ENCODE measurements at regions not wholly inside any gene's neighbourhood (a gene's known extent, or its start where the extent isn't known, plus 50 kb on each side); places are given as distances from the start of the nearest gene placed in this dataset.

GRCh38 chr4:8698341-8699062 lies 105.9 kb downstream of the CPZ start:
- Histone ChIP-seq H3K27me3 (ENCODE audit: control insufficient read depth, insufficient read depth, low read length) (no peaks in the 10 kb centered on the region), H3K36me3 (ENCODE audit: control insufficient read depth, insufficient read depth, low read length) (no peaks in the 10 kb centered on the region), H3K4me3 (ENCODE audit: low read depth, low read length) (no peak overlapping the region)
- FAIRE-seq (no peak), DNase-seq (ENCODE audit: low read depth) (no peak)
- TF ChIP-seq, protein P1, sequence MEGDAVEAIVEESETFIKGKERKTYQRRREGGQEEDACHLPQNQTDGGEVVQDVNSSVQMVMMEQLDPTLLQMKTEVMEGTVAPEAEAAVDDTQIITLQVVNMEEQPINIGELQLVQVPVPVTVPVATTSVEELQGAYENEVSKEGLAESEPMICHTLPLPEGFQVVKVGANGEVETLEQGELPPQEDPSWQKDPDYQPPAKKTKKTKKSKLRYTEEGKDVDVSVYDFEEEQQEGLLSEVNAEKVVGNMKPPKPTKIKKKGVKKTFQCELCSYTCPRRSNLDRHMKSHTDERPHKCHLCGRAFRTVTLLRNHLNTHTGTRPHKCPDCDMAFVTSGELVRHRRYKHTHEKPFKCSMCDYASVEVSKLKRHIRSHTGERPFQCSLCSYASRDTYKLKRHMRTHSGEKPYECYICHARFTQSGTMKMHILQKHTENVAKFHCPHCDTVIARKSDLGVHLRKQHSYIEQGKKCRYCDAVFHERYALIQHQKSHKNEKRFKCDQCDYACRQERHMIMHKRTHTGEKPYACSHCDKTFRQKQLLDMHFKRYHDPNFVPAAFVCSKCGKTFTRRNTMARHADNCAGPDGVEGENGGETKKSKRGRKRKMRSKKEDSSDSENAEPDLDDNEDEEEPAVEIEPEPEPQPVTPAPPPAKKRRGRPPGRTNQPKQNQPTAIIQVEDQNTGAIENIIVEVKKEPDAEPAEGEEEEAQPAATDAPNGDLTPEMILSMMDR (IDR thresholded peaks at IDR 0.05; ENCODE audit: insufficient read depth, low read length, severe bottlenecking), result no peak

DNA sequence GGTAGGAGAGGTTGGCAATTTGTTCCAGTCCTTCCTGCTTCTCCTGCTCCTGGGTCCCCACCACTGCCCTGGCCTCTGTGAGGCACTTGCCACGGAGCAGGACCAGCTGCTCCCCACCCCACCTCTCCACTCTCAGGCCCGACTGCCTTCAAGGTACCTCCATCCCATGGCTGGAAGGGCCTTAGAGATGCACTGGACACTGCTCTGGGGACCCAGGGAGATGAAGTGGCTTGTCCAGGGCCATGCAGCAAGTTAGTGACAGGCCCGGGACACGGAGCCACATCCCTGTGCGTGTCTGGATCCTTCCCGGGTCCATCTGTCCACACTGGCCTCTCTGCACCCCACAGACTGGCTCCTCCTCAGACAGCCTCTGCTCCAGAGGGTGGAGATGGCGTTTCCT lies 105.3 kb downstream of the CPZ start:
- H3K36me3 ChIP-seq (ENCODE audit: control insufficient read depth, insufficient read depth, low read length), result no peaks in the 10 kb centered on the region
- DNase-seq (ENCODE audit: low read depth) (no peak), FAIRE-seq (no peak)
- no peaks in the 10 kb centered on the region for H3K27me3 ChIP-seq (ENCODE audit: control insufficient read depth, insufficient read depth, low read length)
- TF ChIP-seq, protein P1 (IDR thresholded peaks at IDR 0.05; ENCODE audit: insufficient read depth, low read length, severe bottlenecking), result no peak
- no peak overlapping the region for H3K4me3 ChIP-seq (ENCODE audit: low read depth, low read length)

GRCh38 chr4:8696369-8697127 lies 104.0 kb downstream of the CPZ start:
- Histone ChIP-seq H3K4me3 (ENCODE audit: low read depth, low read length) (no peak overlapping the region), H3K36me3 (ENCODE audit: control insufficient read depth, insufficient read depth, low read length) (no peaks in the 10 kb centered on the region), H3K27me3 (ENCODE audit: control insufficient read depth, insufficient read depth, low read length) (no peaks in the 10 kb centered on the region)
- TF ChIP-seq, protein P1 (IDR thresholded peaks at IDR 0.05; ENCODE audit: insufficient read depth, low read length, severe bottlenecking), result no peak
- DNase-seq (ENCODE audit: low read depth), result no peak
- no peak for FAIRE-seq

DNA sequence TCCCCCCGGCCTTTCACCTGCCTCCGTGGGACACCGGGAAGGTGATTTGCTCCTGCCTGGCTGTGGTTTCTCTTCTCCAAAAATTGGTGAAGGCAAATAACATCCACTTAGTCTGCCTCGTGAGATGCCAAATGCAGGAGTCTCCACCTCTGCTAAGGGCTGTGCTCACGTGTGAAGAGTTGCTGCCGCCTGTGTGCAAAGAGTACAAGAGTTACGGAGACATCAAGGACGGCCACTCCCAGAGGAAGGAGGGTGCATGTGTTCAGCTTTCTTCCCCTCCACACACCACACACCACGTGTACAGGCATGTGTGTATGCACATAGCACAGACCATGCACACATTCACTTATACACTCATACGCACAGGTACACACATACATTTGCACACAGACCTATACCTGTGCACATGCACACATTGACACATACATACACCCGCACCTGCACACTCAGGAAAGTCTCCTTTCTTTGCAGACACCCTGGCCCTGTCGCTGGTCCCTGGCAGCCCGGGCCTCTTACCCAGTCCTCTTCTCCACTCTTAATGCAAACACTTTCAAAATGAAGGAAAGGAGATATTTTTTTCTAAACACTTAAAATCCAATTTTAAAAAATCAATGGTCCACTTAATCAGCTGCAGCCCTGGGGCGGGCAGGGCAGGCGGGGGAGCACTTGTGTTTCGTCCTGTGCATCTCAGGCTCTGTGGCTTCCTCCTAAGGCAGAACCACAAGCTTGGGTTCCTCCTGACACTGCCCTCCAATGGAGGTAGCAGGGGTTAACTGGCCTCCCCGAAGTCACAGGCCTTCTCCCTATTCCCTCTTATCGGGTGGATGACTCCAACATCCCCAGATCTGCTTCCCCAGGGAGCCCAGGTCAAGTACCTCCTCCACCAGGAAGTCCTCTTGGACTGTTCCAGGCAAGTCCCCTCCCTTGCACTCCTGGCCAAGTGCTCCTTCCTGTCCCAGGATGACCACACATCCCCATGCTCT lies 103.0 kb downstream of the CPZ start:
- no peak overlapping the region for H3K4me3 ChIP-seq (ENCODE audit: low read depth, low read length)
- no peak for DNase-seq (ENCODE audit: low read depth)
- no peaks in the 10 kb centered on the region for H3K36me3 ChIP-seq (ENCODE audit: control insufficient read depth, insufficient read depth, low read length)
- peak; percentile 89 for FAIRE-seq
- TF ChIP-seq, protein P1 (IDR thresholded peaks at IDR 0.05; ENCODE audit: insufficient read depth, low read length, severe bottlenecking), result no peak
- H3K27me3 ChIP-seq (ENCODE audit: control insufficient read depth, insufficient read depth, low read length), result no peaks in the 10 kb centered on the region

DNA sequence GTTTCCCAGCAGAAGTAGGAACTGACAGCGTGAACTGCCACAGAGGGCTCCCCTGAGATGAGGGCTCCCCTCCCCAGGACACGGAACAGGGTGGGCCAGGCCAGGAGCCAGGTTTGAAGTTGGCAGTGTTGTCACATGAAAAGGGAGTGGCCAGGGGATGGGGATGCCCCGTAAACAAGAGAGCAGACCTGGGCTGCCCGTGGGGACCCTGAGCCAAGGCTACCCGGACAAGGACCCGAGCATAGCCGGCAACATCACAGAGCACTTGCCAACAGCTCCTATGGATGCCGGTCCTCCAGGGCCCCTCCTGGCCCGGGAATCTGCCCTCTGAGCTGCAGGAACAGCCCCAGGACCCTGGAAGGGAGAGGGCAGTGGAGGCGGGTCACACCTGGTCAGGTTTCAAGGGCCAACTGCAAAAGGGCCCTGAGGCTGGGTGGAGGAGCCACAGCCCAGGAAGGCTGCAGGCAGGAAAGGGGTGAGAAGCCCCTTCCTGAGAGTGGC lies 102.1 kb downstream of the CPZ start:
- Histone ChIP-seq H3K27me3 (ENCODE audit: control insufficient read depth, insufficient read depth, low read length) (no peaks in the 10 kb centered on the region), H3K36me3 (ENCODE audit: control insufficient read depth, insufficient read depth, low read length) (no peaks in the 10 kb centered on the region), H3K4me3 (ENCODE audit: low read depth, low read length) (no peak overlapping the region)
- DNase-seq (ENCODE audit: low read depth) (no peak), FAIRE-seq (no peak)
- TF ChIP-seq, protein P1 (IDR thresholded peaks at IDR 0.05; ENCODE audit: insufficient read depth, low read length, severe bottlenecking), result no peak
